Endothelial cell of umbilical vein (primary cell): ENCODE measurements at regions not wholly inside any gene's neighbourhood (a gene's known extent, or its start where the extent isn't known, plus 50 kb on each side); places are given as distances from the start of the nearest gene placed in this dataset.

Experiments
- BruUV-seq: library from RNA; stranded (reverse); fragments of 400-500 nt; replicated peaks from 2 replicates; lab custom pipeline; 2021; lab: Mats Ljungman, UMichigan
- CTCF ChIA-PET: fragments of 300-600, 350-600 bp; sonication (Branson Sonifier 250); formaldehyde crosslinking; loops from one replicate; lab custom pipeline; 2021; ENCODE audit warnings: antibody characterized with exemption, inconsistent platforms; lab: Charles Lee
- POLR2A ChIA-PET: fragments of 300-600, 350-600 bp; sonication (Branson Sonifier 250); formaldehyde crosslinking; loops from one replicate; lab custom pipeline; 2021; ENCODE audit warnings: antibody characterized with exemption, inconsistent platforms; lab: Charles Lee
- DNase-seq: peaks from one replicate; pipeline ENCODE4 v3.0.0-alpha.2; 2011; ENCODE audit warnings: low read depth, low spot score
- FAIRE-seq: peaks from 2 replicates; lab custom pipeline; 2011; peaks lifted over from hg19 to GRCh38; lab: Jason Lieb, UNC
- H2AFZ ChIP-seq: 2 replicates; pipeline ENCODE4 v1.6.0; 2012; ENCODE audit warnings: low read depth, low read length, control low read depth, inconsistent platforms
- H3K27ac ChIP-seq: 2 replicates; pipeline ENCODE4 v1.5.1; 2011; ENCODE audit warnings: low read depth, mild to moderate bottlenecking, control low read depth, low read length, moderate library complexity; ENCODE audit not compliant: insufficient read depth
- H3K27me3 ChIP-seq, 2 experiments: 2 replicates each; pipeline versions ENCODE4 v1.6.0 to v1.6.1; 2011; ENCODE audit warnings: low read length in 2 of 2, mixed read lengths in 1 of 2; ENCODE audit not compliant: control insufficient read depth in 2 of 2, insufficient read depth in 2 of 2
- H3K36me3 ChIP-seq, 2 experiments: 2 replicates in 1 of 2; 3 replicates in 1 of 2; pipeline ENCODE4 v1.5.1; 2011; ENCODE audit warnings: low read length in 2 of 2, mild to moderate bottlenecking in 1 of 2, moderate library complexity in 1 of 2; ENCODE audit not compliant: control insufficient read depth in 2 of 2, insufficient read depth in 2 of 2; ENCODE audit errors: extremely low read depth in 1 of 2
- H3K4me1 ChIP-seq: 3 replicates; pipeline ENCODE4 v1.5.1; 2011; ENCODE audit warnings: mild to moderate bottlenecking, low read length; ENCODE audit not compliant: control insufficient read depth, insufficient read depth; ENCODE audit errors: extremely low read depth
- H3K4me2 ChIP-seq: 2 replicates; pipeline ENCODE4 v1.6.1; 2011; ENCODE audit warnings: low read length, control low read depth, mixed read lengths; ENCODE audit not compliant: insufficient read depth
- H3K4me3 ChIP-seq, 3 experiments: fragments of 200-600 bp in 1 of 3; sonication (generic), shearing (Covaris generic) in 1 of 3; replicated peaks in 1 of 3; 2 replicates each; pipeline ENCODE4 v1.5.1; 2011 to 2016; ENCODE audit warnings: control low read depth in 3 of 3, low read length in 3 of 3, mild to moderate bottlenecking in 2 of 3, inconsistent platforms in 1 of 3, low read depth in 1 of 3, moderate library complexity in 1 of 3; ENCODE audit not compliant: insufficient read depth in 1 of 3
- H3K79me2 ChIP-seq: 2 replicates; pipeline ENCODE4 v1.6.0; 2012; ENCODE audit warnings: low read length, inconsistent platforms; ENCODE audit not compliant: control insufficient read depth, insufficient read depth
- H3K9ac ChIP-seq: replicated peaks from 2 replicates; pipeline ENCODE3; 2011; ENCODE audit warnings: low read length, control low read depth; ENCODE audit not compliant: insufficient read depth; ENCODE audit errors: extremely low read depth
- H3K9me1 ChIP-seq: replicated peaks from 3 replicates; pipeline ENCODE4 v1.6.0; 2011; ENCODE audit warnings: mild to moderate bottlenecking, low read length; ENCODE audit not compliant: control insufficient read depth, insufficient read depth; ENCODE audit errors: extremely low read depth
- H3K9me3 ChIP-seq: replicated peaks from 2 replicates; pipeline ENCODE4 v1.5.1; 2012; ENCODE audit warnings: low read length, inconsistent platforms; ENCODE audit not compliant: control insufficient read depth, insufficient read depth
- H4K20me1 ChIP-seq: replicated peaks from 2 replicates; pipeline ENCODE3; 2011; ENCODE audit warnings: mild to moderate bottlenecking, low read length; ENCODE audit not compliant: control insufficient read depth, insufficient read depth; ENCODE audit errors: extremely low read depth
- CTCF ChIP-seq, 2 donors: IDR thresholded peaks; 1 replicate in 1 of 2; 2 replicates in 1 of 2; pipeline ENCODE4 v1.5.1; 2011; ENCODE audit warnings: low read length in 2 of 2, mild to moderate bottlenecking in 2 of 2, moderate library complexity in 2 of 2, control low read depth in 1 of 2, inconsistent platforms in 1 of 2, low read depth in 1 of 2; ENCODE audit not compliant: insufficient read depth in 1 of 2; ENCODE audit errors: extremely low read depth in 1 of 2
- EZH2 ChIP-seq: IDR thresholded peaks from 2 replicates; pipeline ENCODE4 v1.6.1; 2012; ENCODE audit warnings: borderline replicate concordance, low read depth, mild to moderate bottlenecking, moderate library complexity, low read length, inconsistent platforms; ENCODE audit not compliant: severe bottlenecking
- FOS ChIP-seq: IDR thresholded peaks from 2 replicates; pipeline ENCODE4 v1.6.1; 2011; ENCODE audit warnings: mild to moderate bottlenecking, low read length, moderate library complexity, borderline replicate concordance; ENCODE audit not compliant: insufficient read depth
- GATA2 ChIP-seq: IDR thresholded peaks from 2 replicates; pipeline ENCODE4 v1.7.0; 2011; ENCODE audit warnings: low read depth, mild to moderate bottlenecking, moderate library complexity, mixed read lengths, low read length; ENCODE audit not compliant: insufficient read length, insufficient read depth
- MAX ChIP-seq: IDR thresholded peaks from 2 replicates; pipeline ENCODE4 v1.6.1; 2011; ENCODE audit not compliant: insufficient read depth, insufficient read length
- POLR2A ChIP-seq: IDR thresholded peaks from 2 replicates; pipeline ENCODE4 v1.6.1; 2012; ENCODE audit warnings: low read depth, mild to moderate bottlenecking, control low read depth, low read length
- dilution Hi-C: fragments of 300-500 bp; cut with MboI; formaldehyde crosslinking; loops from one replicate; pipeline ENCODE4 v1.15.0; 2019; ENCODE audit warnings: low sequenced_read_pairs; ENCODE audit not compliant: extremely low pct_ligation_motif_present
- intact Hi-C: fragments of 100-400 bp; cut with micrococcal nuclease; formaldehyde crosslinking; loops from one replicate; pipeline ENCODE4 v1.10.0; 2022

GRCh38 chr5:1667648-1668140 is 131.9 kb downstream of the MRPL36 start:
- Histone ChIP-seq H3K27ac (no peak overlapping the region), H2AFZ (no peak overlapping the region), H3K36me3 (no peaks in the 10 kb centered on the region), H3K9me3 (no peaks in the 10 kb centered on the region), H3K9me1 (no peaks in the 10 kb centered on the region), H3K4me1 (no peaks in the 10 kb centered on the region), H4K20me1 (no peaks in the 10 kb centered on the region), H3K4me3 (no peak overlapping the region), H3K27me3 (peaks cover 18 to 21% of the 10 kb centered on the region in 2 experiments), H3K9ac (no peak overlapping the region), H3K4me2 (no peak overlapping the region), H3K79me2 (no peaks in the 10 kb centered on the region)
- intact Hi-C loops = loop anchor here (5.0 kb wide), 1 partner anchor 350 kb away; no protein-coding TSS in a partner anchor
- no TSS peak for BruUV-seq
- no peak for DNase-seq
- ChIA-PET CTCF (no interaction called here), POLR2A (no interaction called here)
- TF ChIP-seq POLR2A (no peak), EZH2 (peak; percentile 72)
- no peak for FAIRE-seq
- dilution Hi-C loops = no loop called here

- dilution Hi-C loops (no loop called here), intact Hi-C loops (loop anchor here (5.0 kb wide), 1 partner anchor 350 kb away; no protein-coding TSS in a partner anchor)
- Histone ChIP-seq H3K4me1 (no peaks in the 10 kb centered on the region), H2AFZ (no peak overlapping the region), H3K4me2 (no peak overlapping the region), H3K9me1 (no peaks in the 10 kb centered on the region), H3K27ac (no peak overlapping the region), H3K27me3 (peaks cover 18 to 21% of the 10 kb centered on the region in 2 experiments), H3K4me3 (no peak overlapping the region), H3K9ac (no peak overlapping the region), H4K20me1 (no peaks in the 10 kb centered on the region), H3K36me3 (no peaks in the 10 kb centered on the region), H3K79me2 (no peaks in the 10 kb centered on the region), H3K9me3 (no peaks in the 10 kb centered on the region)
- ChIA-PET CTCF (no interaction called here), POLR2A (no interaction called here)
- peak; percentile 11 to 46 for TF ChIP-seq CTCF (IDR thresholded peaks at IDR 0.05; ENCODE audit: extremely low read depth in 1 of 2, insufficient read depth in 1 of 2, low read depth in 1 of 2, low read length in 2 of 2)
- no peak for TF ChIP-seq FOS
- TF ChIP-seq MAX = no peak
- no peak for TF ChIP-seq GATA2
- TF ChIP-seq EZH2 = peak; percentile 8
- no peak for FAIRE-seq
- BruUV-seq = no TSS peak
- no peak for DNase-seq
Measured at GRCh38 chr5:1666812-1667588, 132.6 kb downstream of the MRPL36 start.
